DOHH2 (cell line): ENCODE measurements at regions not wholly inside any gene's neighbourhood (a gene's known extent, or its start where the extent isn't known, plus 50 kb on each side); places are given as distances from the start of the nearest gene placed in this dataset.

ENCODE experiments used
- EZH2phosphoT487 ChIP-seq: fragments of 200-600 bp; sonication (generic); IDR thresholded peaks from 2 replicates; pipeline ENCODE4 v1.6.1; 2017; ENCODE audit warnings: borderline replicate concordance, mild to moderate bottlenecking, antibody characterized with exemption, low read length, moderate library complexity, mixed read lengths
- TF ChIP-seq, protein P1 (sequence below): fragments of 200-600 bp; sonication (generic); IDR thresholded peaks from one replicate; pipeline ENCODE4 v1.5.1; 2014; ENCODE audit warnings: antibody characterized with exemption, mild to moderate bottlenecking, low read depth, low read length; ENCODE audit not compliant: poor library complexity, severe bottlenecking

GRCh38 chr3:190178779-190179178, 58.1 kb upstream of the P3H2 start:
- TF ChIP-seq, protein P1, sequence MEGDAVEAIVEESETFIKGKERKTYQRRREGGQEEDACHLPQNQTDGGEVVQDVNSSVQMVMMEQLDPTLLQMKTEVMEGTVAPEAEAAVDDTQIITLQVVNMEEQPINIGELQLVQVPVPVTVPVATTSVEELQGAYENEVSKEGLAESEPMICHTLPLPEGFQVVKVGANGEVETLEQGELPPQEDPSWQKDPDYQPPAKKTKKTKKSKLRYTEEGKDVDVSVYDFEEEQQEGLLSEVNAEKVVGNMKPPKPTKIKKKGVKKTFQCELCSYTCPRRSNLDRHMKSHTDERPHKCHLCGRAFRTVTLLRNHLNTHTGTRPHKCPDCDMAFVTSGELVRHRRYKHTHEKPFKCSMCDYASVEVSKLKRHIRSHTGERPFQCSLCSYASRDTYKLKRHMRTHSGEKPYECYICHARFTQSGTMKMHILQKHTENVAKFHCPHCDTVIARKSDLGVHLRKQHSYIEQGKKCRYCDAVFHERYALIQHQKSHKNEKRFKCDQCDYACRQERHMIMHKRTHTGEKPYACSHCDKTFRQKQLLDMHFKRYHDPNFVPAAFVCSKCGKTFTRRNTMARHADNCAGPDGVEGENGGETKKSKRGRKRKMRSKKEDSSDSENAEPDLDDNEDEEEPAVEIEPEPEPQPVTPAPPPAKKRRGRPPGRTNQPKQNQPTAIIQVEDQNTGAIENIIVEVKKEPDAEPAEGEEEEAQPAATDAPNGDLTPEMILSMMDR: no peak
- TF ChIP-seq EZH2phosphoT487: no peak
